HCT116 (cell line): ENCODE measurements at regions not wholly inside any gene's neighbourhood (a gene's known extent, or its start where the extent isn't known, plus 50 kb on each side); places are given as distances from the start of the nearest gene placed in this dataset.

Experiments
- ATAC-seq: fragments of 200-7000 bp; cut with Tn5 transposase; 2 replicates; pipeline ENCODE4 v1.9.1; 2020; ENCODE audit warnings: mild to moderate bottlenecking, moderate library complexity
- BruUV-seq: library from RNA; stranded (reverse); fragments of 400-500 nt; replicated peaks from 2 replicates; lab custom pipeline; 2021; lab: Mats Ljungman, UMichigan
- CTCF ChIA-PET: fragments of 300-600 bp; sonication (Branson Sonifier 250); formaldehyde crosslinking; loops from one replicate; lab custom pipeline; 2021; ENCODE audit warnings: antibody characterized with exemption; lab: Charles Lee
- POLR2A ChIA-PET: fragments of 300-600, 350-600 bp; sonication (Branson Sonifier 250); formaldehyde crosslinking; loops from one replicate; lab custom pipeline; 2021; ENCODE audit warnings: antibody characterized with exemption; lab: Charles Lee
- RAD21 ChIA-PET, 2 experiments: fragments of 300-600 bp; sonication (Branson Sonifier 250); formaldehyde crosslinking; loops; one replicate each; lab custom pipeline; 2023; ENCODE audit warnings: low total read pairs in 2 of 2; ENCODE audit not compliant: uncharacterized antibody in 2 of 2, unreplicated experiment in 2 of 2, low non-redundant PET in 1 of 2; lab: Charles Lee
- DNase-seq: peaks from one replicate; pipeline ENCODE4 v3.0.0-alpha.2; 2010; ENCODE audit warnings: low read depth, low spot score
- H2AFZ ChIP-seq: fragments of 200-600 bp; shearing (Covaris generic), sonication (generic); 2 replicates; pipeline ENCODE4 v1.6.1; 2017; ENCODE audit warnings: low read depth, mixed run types, mixed read lengths, antibody characterized with exemption, low read length; ENCODE audit not compliant: poor library complexity, severe bottlenecking
- H3K27ac ChIP-seq: 2 replicates; pipeline ENCODE4 v1.5.1; 2012; ENCODE audit warnings: low read depth, low read length
- H3K27me3 ChIP-seq: fragments of 200-600 bp; sonication (generic); 2 replicates; pipeline ENCODE4 v1.6.1; 2016; ENCODE audit warnings: mixed run types, low read length, mixed read lengths; ENCODE audit not compliant: insufficient read depth
- H3K36me3 ChIP-seq, 2 experiments: fragments of 200-500 bp in 1 of 2; fragments of 200-600 bp in 1 of 2; sonication (Bioruptor generic) in 1 of 2; sonication (generic) in 1 of 2; 2 replicates each; pipeline versions ENCODE4 v1.5.1 to v1.6.1; 2014 to 2016; ENCODE audit warnings: low read length in 2 of 2, inconsistent platforms in 1 of 2, mixed read lengths in 1 of 2, mixed run types in 1 of 2; ENCODE audit not compliant: insufficient read depth in 2 of 2, control insufficient read depth in 1 of 2
- H3K4me1 ChIP-seq, 2 experiments: fragments of 200-600 bp in 1 of 2; sonication (generic) in 1 of 2; 2 replicates each; pipeline versions ENCODE4 v1.5.1 to v1.6.1; 2012 to 2017; ENCODE audit warnings: low read length in 2 of 2, inconsistent platforms in 1 of 2, mild to moderate bottlenecking in 1 of 2, mixed read lengths in 1 of 2, mixed run types in 1 of 2, moderate library complexity in 1 of 2; ENCODE audit not compliant: insufficient read depth in 2 of 2, control insufficient read depth in 1 of 2
- H3K4me2 ChIP-seq: fragments of 200-600 bp; sonication (generic); 2 replicates; pipeline ENCODE4 v1.6.1; 2017; ENCODE audit warnings: mixed run types, low read length, mixed read lengths
- H3K4me3 ChIP-seq, 2 experiments: fragments of 200-600 bp in 1 of 2; sonication (generic) in 1 of 2; replicated peaks in 1 of 2; 2 replicates each; pipeline ENCODE4 v1.5.1; 2011 to 2016; ENCODE audit warnings: low read length in 2 of 2, control low read depth in 1 of 2, low read depth in 1 of 2, mild to moderate bottlenecking in 1 of 2, mixed read lengths in 1 of 2, mixed run types in 1 of 2
- H3K79me2 ChIP-seq: fragments of 200-600 bp; sonication (generic); 2 replicates; pipeline ENCODE4 v1.6.1; 2017; ENCODE audit warnings: mild to moderate bottlenecking, mixed run types, low read length, moderate library complexity, mixed read lengths; ENCODE audit not compliant: insufficient read depth
- H3K9ac ChIP-seq: fragments of 200-600 bp; sonication (generic); 2 replicates; pipeline ENCODE4 v1.6.1; 2016; ENCODE audit warnings: low read length, mixed read lengths
- H3K9me2 ChIP-seq: fragments of 200-600 bp; sonication (generic), shearing (Covaris generic); 2 replicates; pipeline ENCODE4 v1.6.1; 2017; ENCODE audit warnings: mixed run types, mild to moderate bottlenecking, moderate library complexity; ENCODE audit not compliant: insufficient read depth
- H3K9me3 ChIP-seq, 2 experiments: fragments of 200-500 bp in 1 of 2; fragments of 200-600 bp in 1 of 2; sonication (Bioruptor generic) in 1 of 2; sonication (generic) in 1 of 2; 2 replicates each; pipeline ENCODE4 v1.6.1; 2014 to 2017; ENCODE audit warnings: low read length in 2 of 2, mixed read lengths in 2 of 2, inconsistent platforms in 1 of 2, low read depth in 1 of 2, mild to moderate bottlenecking in 1 of 2, mixed run types in 1 of 2, moderate library complexity in 1 of 2; ENCODE audit not compliant: control insufficient read depth in 1 of 2, insufficient read depth in 1 of 2
- H4K20me1 ChIP-seq: fragments of 200-600 bp; sonication (generic), shearing (Covaris generic); 2 replicates; pipeline ENCODE4 v1.6.1; 2017; ENCODE audit warnings: mixed run types, mild to moderate bottlenecking, moderate library complexity; ENCODE audit not compliant: insufficient read depth
- ATF3 ChIP-seq: IDR thresholded peaks from 2 replicates; pipeline ENCODE4 v1.6.1; 2012
- CBX3 ChIP-seq: IDR thresholded peaks from 2 replicates; pipeline ENCODE4 v1.6.1; 2012; ENCODE audit warnings: low read depth
- CEBPB ChIP-seq: IDR thresholded peaks from 2 replicates; pipeline ENCODE4 v1.6.1; 2012; ENCODE audit warnings: low read depth
- CTCF ChIP-seq, 3 experiments: fragments of 200-600 bp in 1 of 3; sonication (generic) in 1 of 3; IDR thresholded peaks in 2 of 3; conservative IDR thresholded peaks in 1 of 3; 2 replicates each; pipeline ENCODE4 v1.5.1; 2012 to 2017; ENCODE audit warnings: low read depth in 2 of 3, low read length in 2 of 3, antibody characterized with exemption in 1 of 3, borderline replicate concordance in 1 of 3, control low read depth in 1 of 3, mild to moderate bottlenecking in 1 of 3, mixed read lengths in 1 of 3, mixed run types in 1 of 3, moderate library complexity in 1 of 3; ENCODE audit not compliant: insufficient read depth in 1 of 3
- EGR1 ChIP-seq: IDR thresholded peaks from 2 replicates; pipeline ENCODE4 v1.6.1; 2012; ENCODE audit warnings: low read depth
- ELF1 ChIP-seq: IDR thresholded peaks from 2 replicates; pipeline ENCODE4 v1.6.1; 2012; ENCODE audit warnings: low read depth, borderline replicate concordance
- EZH2 ChIP-seq: fragments of 200-600 bp; sonication (generic); IDR thresholded peaks from 2 replicates; pipeline ENCODE4 v1.6.1; 2017; ENCODE audit warnings: antibody characterized with exemption, mixed run types
- POLR2A ChIP-seq: IDR thresholded peaks from 2 replicates; pipeline ENCODE4 v1.7.0; 2011; ENCODE audit warnings: borderline replicate concordance; ENCODE audit not compliant: insufficient read depth, insufficient read length; ENCODE audit errors: extremely low read depth
- POLR2AphosphoS5 ChIP-seq: IDR thresholded peaks from 2 replicates; pipeline ENCODE4 v1.6.1; 2011; ENCODE audit warnings: mild to moderate bottlenecking, low read depth, low read length, moderate library complexity
- SIN3A ChIP-seq: IDR thresholded peaks from 2 replicates; pipeline ENCODE4 v1.6.1; 2012; ENCODE audit warnings: low read depth
- SP1 ChIP-seq: IDR thresholded peaks from 2 replicates; pipeline ENCODE4 v1.6.1; 2012; ENCODE audit warnings: low read depth
- SRF ChIP-seq: IDR thresholded peaks from 2 replicates; pipeline ENCODE4 v1.6.1; 2012; ENCODE audit warnings: low read depth
- YY1 ChIP-seq: IDR thresholded peaks from 2 replicates; pipeline ENCODE4 v1.6.1; 2011; ENCODE audit warnings: low read length, low read depth, moderate library complexity, mild to moderate bottlenecking; ENCODE audit not compliant: insufficient replicate concordance; ENCODE audit errors: extremely low read depth
- ZBTB33 ChIP-seq: IDR thresholded peaks from 2 replicates; pipeline ENCODE4 v1.6.1; 2011; ENCODE audit warnings: mild to moderate bottlenecking, low read length, moderate library complexity; ENCODE audit not compliant: insufficient replicate concordance; ENCODE audit errors: extremely low read depth
- ZFX ChIP-seq: fragments of 450-650 bp; IDR thresholded peaks from 2 replicates; pipeline ENCODE4 v1.6.1; 2017
- ZNF274 ChIP-seq: fragments of 200-500 bp; sonication (Bioruptor generic); IDR thresholded peaks from 2 replicates; pipeline ENCODE4 v1.6.1; 2014; ENCODE audit warnings: mild to moderate bottlenecking, low read depth, low read length, inconsistent platforms
- intact Hi-C: fragments of 100-400 bp; cut with micrococcal nuclease; formaldehyde crosslinking; loops from 2 replicates; pipeline ENCODE4 v1.10.0; 2022
- TF ChIP-seq, protein P1 (sequence below): IDR thresholded peaks from 2 replicates; pipeline ENCODE4 v1.6.1; 2012; ENCODE audit warnings: low read depth

DNA sequence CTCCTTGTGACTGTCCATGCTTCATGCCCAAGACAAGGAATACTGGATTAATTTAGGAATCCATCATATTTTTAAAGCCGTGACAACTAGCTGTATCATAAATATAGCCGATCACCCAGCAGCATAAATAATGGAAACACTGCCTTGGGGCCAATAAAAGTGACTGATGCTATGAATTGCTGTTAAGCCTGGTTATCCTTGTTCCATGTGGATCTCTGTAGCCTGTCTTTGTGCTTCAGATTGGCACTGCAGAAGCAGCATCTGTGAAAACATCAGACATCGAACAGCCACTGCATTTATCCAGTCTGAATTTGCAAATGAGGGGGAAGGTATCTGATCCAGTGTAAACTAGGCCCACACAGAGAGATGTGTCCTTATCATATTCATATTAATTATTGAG, 1181.8 kb downstream of the SORCS1 start:
- Histone ChIP-seq H3K27me3 (no peaks in the 10 kb centered on the region), H3K9me3 (peaks cover 34 to 56% of the 10 kb centered on the region in 2 experiments; a peak in 3 of 4 replicates), H3K27ac (no peak overlapping the region), H3K79me2 (no peaks in the 10 kb centered on the region), H3K36me3 (no peaks in the 10 kb centered on the region), H3K9me2 (no peaks in the 10 kb centered on the region), H3K9ac (no peak overlapping the region)
- DNase-seq: no peak
- TF ChIP-seq EZH2 (no peak), EGR1 (no peak), ZBTB33 (no peak), ZFX (no peak), POLR2AphosphoS5 (no peak), CBX3 (no peak), ELF1 (no peak), SIN3A (no peak), SRF (no peak), CEBPB (no peak), ATF3 (no peak), YY1 (no peak), SP1 (no peak), CTCF (IDR thresholded peaks at IDR 0.05 in 2 of 3, conservative IDR thresholded peaks at IDR 0.05 in 1 of 3; ENCODE audit: borderline replicate concordance in 1 of 3, insufficient read depth in 1 of 3, low read depth in 2 of 3, low read length in 2 of 3) (no peak), POLR2A (no peak), ZNF274 (no peak)
- TF ChIP-seq, protein P1, sequence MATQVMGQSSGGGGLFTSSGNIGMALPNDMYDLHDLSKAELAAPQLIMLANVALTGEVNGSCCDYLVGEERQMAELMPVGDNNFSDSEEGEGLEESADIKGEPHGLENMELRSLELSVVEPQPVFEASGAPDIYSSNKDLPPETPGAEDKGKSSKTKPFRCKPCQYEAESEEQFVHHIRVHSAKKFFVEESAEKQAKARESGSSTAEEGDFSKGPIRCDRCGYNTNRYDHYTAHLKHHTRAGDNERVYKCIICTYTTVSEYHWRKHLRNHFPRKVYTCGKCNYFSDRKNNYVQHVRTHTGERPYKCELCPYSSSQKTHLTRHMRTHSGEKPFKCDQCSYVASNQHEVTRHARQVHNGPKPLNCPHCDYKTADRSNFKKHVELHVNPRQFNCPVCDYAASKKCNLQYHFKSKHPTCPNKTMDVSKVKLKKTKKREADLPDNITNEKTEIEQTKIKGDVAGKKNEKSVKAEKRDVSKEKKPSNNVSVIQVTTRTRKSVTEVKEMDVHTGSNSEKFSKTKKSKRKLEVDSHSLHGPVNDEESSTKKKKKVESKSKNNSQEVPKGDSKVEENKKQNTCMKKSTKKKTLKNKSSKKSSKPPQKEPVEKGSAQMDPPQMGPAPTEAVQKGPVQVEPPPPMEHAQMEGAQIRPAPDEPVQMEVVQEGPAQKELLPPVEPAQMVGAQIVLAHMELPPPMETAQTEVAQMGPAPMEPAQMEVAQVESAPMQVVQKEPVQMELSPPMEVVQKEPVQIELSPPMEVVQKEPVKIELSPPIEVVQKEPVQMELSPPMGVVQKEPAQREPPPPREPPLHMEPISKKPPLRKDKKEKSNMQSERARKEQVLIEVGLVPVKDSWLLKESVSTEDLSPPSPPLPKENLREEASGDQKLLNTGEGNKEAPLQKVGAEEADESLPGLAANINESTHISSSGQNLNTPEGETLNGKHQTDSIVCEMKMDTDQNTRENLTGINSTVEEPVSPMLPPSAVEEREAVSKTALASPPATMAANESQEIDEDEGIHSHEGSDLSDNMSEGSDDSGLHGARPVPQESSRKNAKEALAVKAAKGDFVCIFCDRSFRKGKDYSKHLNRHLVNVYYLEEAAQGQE: no peak
- TF ChIP-seq, all 23 proteins: peak for 0
- no peaks in the 10 kb centered on the region for H3K4me1 ChIP-seq
- no peak overlapping the region for H3K4me3 ChIP-seq
- H4K20me1 ChIP-seq: no peaks in the 10 kb centered on the region
- BruUV-seq: no TSS peak
- intact Hi-C loops: no loop called here
- no peak for ATAC-seq
- ChIA-PET CTCF (no interaction called here), RAD21 (no interaction called here), POLR2A (no interaction called here)
- no peak overlapping the region for H2AFZ ChIP-seq
- no peak overlapping the region for H3K4me2 ChIP-seq
